Sigmoid colon (tissue), 6 donors: ENCODE measurements at regions not wholly inside any gene's neighbourhood (a gene's known extent, or its start where the extent isn't known, plus 50 kb on each side); places are given as distances from the start of the nearest gene placed in this dataset.

Source experiments
- DNase-seq: peaks from one replicate; pipeline ENCODE4 v3.0.0-alpha.2; 2019
- H3K27ac ChIP-seq, 4 donors: fragments of 200-600 bp; sonication (generic); one replicate each; pipeline ENCODE4 v1.5.1; 2016 to 2019; ENCODE audit warnings: mild to moderate bottlenecking in 1 of 4
- H3K27me3 ChIP-seq, 3 donors: fragments of 200-600 bp; sonication (generic); one replicate each; pipeline ENCODE4 v1.5.1; 2019; ENCODE audit warnings: mild to moderate bottlenecking in 1 of 3
- H3K36me3 ChIP-seq, 4 donors: fragments of 200-600 bp; sonication (generic); one replicate each; pipeline ENCODE4 v1.5.1; 2016 to 2019
- H3K4me1 ChIP-seq, 4 donors: fragments of 200-600 bp; sonication (generic); one replicate each; pipeline ENCODE4 v1.5.1; 2017 to 2019
- H3K4me3 ChIP-seq, 4 donors: fragments of 200-600 bp; sonication (generic); one replicate each; pipeline ENCODE4 v1.5.1; 2017 to 2019; ENCODE audit warnings: mild to moderate bottlenecking in 2 of 4, moderate library complexity in 1 of 4
- H3K9me3 ChIP-seq, 4 donors: fragments of 200-600 bp in 3 of 4; sonication (generic) in 3 of 4; one replicate each; pipeline versions ENCODE4 v1.5.1 to v1.6.1; 2013 to 2019
- EP300 ChIP-seq, 4 donors: sonication (generic); formaldehyde crosslinking; IDR thresholded peaks; one replicate each; pipeline ENCODE4 v1.6.1; 2017; ENCODE audit warnings: antibody characterized with exemption in 4 of 4
- POLR2A ChIP-seq, 2 donors: fragments of 450-650 bp; IDR thresholded peaks; one replicate each; pipeline ENCODE4 v1.6.1; 2016; ENCODE audit warnings: antibody characterized with exemption in 2 of 2, mild to moderate bottlenecking in 2 of 2, moderate library complexity in 2 of 2
- POLR2AphosphoS5 ChIP-seq, 4 donors: sonication (generic); formaldehyde crosslinking; IDR thresholded peaks; one replicate each; pipeline ENCODE4 v1.6.1; 2017; ENCODE audit warnings: antibody characterized with exemption in 4 of 4
- WGBS, 2 donors: extraction: QIAGEN DNeasy Blood & Tissue Kit; methylation state at CpG; one replicate each; pipeline ENCODE4 v1.1.7; 2013; 5-methylcytosine and 5-hydroxymethylcytosine counted together
- intact Hi-C: fragments of 100-400 bp; cut with DNase I; formaldehyde crosslinking; loops from one replicate; pipeline ENCODE4 v1.15.1; 2023
- TF ChIP-seq, protein P1 (sequence below), 4 experiments: fragments of 450-650 bp in 3 of 4; fragments of 200-600 bp in 1 of 4; IDR thresholded peaks; one replicate each; pipeline ENCODE4 v1.5.1; 2016 to 2019; ENCODE audit warnings: antibody characterized with exemption in 4 of 4, mild to moderate bottlenecking in 3 of 4, moderate library complexity in 2 of 4
- donor health status: healthy with polysubstance abuse.
- donor health status: healthy.

DNA sequence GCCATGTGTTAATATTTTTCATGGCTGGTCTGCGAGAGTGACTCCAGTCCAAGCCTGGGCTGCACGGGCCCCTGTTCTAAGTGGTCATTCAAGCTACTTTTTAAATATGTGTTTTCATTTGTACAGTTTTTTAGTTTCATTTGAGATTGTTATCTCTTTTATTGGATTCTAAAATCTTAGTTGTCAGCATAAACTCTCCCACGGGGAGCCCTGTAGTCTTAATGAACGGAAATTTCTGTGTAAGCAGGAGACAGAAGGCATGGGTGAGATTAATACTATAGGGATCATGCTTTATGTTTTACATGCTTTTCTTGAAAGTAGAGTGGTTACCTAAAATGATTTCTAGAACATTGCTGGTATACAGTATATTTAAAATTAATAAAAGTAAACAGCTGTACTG is 373.1 kb upstream of the SLCO3A1 start:
- Histone ChIP-seq H3K9me3 (no peaks in the 10 kb centered on the region), H3K36me3 (no peaks in the 10 kb centered on the region), H3K27ac (no peak overlapping the region), H3K4me3 (no peak overlapping the region), H3K27me3 (no peaks in the 10 kb centered on the region), H3K4me1 (no peaks in the 10 kb centered on the region)
- intact Hi-C loops: no loop called here
- DNase-seq: no peak
- 82 to 84% methylated on average over 4 of the region's 4 CpGs for WGBS, 2 donors
- TF ChIP-seq POLR2A (IDR thresholded peaks at IDR 0.05): no peak
- TF ChIP-seq, protein P1, sequence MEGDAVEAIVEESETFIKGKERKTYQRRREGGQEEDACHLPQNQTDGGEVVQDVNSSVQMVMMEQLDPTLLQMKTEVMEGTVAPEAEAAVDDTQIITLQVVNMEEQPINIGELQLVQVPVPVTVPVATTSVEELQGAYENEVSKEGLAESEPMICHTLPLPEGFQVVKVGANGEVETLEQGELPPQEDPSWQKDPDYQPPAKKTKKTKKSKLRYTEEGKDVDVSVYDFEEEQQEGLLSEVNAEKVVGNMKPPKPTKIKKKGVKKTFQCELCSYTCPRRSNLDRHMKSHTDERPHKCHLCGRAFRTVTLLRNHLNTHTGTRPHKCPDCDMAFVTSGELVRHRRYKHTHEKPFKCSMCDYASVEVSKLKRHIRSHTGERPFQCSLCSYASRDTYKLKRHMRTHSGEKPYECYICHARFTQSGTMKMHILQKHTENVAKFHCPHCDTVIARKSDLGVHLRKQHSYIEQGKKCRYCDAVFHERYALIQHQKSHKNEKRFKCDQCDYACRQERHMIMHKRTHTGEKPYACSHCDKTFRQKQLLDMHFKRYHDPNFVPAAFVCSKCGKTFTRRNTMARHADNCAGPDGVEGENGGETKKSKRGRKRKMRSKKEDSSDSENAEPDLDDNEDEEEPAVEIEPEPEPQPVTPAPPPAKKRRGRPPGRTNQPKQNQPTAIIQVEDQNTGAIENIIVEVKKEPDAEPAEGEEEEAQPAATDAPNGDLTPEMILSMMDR (IDR thresholded peaks at IDR 0.05): no peak
- TF ChIP-seq POLR2AphosphoS5 (IDR thresholded peaks at IDR 0.05): no peak
- TF ChIP-seq EP300 (IDR thresholded peaks at IDR 0.05): no peak

DNA sequence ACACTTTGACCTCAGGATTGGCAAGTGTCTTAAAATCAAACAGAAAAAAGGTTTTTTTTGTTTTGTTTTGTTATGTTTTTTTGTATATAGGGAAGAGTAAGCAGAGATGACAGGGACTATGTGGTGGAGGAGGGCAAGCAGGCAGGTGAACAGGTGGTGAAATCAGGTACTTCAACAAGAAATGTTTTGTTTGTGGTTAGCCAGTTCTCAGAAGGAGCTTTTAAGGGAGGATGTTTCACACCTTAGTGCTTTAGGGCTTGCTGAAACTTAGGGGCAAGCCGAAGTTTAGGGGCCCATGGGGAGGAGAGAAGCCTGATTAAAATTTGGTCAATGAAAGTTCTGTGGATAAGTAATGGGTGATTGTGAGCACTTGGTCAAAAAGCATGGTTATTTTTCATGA is 370.7 kb upstream of the SLCO3A1 start:
- TF ChIP-seq POLR2AphosphoS5 (IDR thresholded peaks at IDR 0.05) (no peak), POLR2A (IDR thresholded peaks at IDR 0.05) (no peak), EP300 (IDR thresholded peaks at IDR 0.05) (no peak)
- TF ChIP-seq, protein P1 (IDR thresholded peaks at IDR 0.05): no peak
- Histone ChIP-seq H3K27ac (no peak overlapping the region), H3K9me3 (no peaks in the 10 kb centered on the region), H3K27me3 (no peaks in the 10 kb centered on the region), H3K4me1 (no peaks in the 10 kb centered on the region), H3K36me3 (no peaks in the 10 kb centered on the region), H3K4me3 (no peak overlapping the region)
- 56 to 75% methylated on average over 1 of the region's 1 CpG for WGBS, 2 donors
- DNase-seq: no peak
- intact Hi-C loops: no loop called here

DNA sequence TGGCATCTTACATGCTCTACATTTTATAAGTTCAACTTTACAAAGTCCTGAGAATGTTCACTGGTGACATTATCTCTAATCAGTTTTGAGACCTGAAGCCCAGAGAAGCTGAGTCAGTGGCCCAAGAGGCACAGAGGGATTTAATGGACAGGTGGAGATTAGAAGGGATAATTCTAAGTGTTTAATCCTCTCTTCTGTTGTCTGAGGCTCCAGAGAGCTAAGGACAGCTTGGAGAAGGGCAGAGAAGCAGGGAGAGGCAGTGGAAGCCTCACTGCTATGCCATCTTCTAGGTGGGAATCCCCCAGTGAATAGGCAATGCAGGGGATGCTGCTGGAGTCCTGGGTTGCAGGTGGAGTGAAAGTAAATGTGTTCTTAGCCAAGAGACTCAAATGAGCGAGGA is 369.4 kb upstream of the SLCO3A1 start:
- Histone ChIP-seq H3K27ac (no peak overlapping the region), H3K4me3 (no peak overlapping the region), H3K4me1 (no peaks in the 10 kb centered on the region), H3K36me3 (no peaks in the 10 kb centered on the region), H3K9me3 (no peaks in the 10 kb centered on the region), H3K27me3 (no peaks in the 10 kb centered on the region)
- no peak for DNase-seq
- intact Hi-C loops: no loop called here
- WGBS, 2 donors: 91 to 94% methylated on average over 1 of the region's 1 CpG
- TF ChIP-seq EP300 (IDR thresholded peaks at IDR 0.05) (no peak), POLR2AphosphoS5 (IDR thresholded peaks at IDR 0.05) (no peak), POLR2A (IDR thresholded peaks at IDR 0.05) (no peak)
- TF ChIP-seq, protein P1 (IDR thresholded peaks at IDR 0.05): no peak

DNA sequence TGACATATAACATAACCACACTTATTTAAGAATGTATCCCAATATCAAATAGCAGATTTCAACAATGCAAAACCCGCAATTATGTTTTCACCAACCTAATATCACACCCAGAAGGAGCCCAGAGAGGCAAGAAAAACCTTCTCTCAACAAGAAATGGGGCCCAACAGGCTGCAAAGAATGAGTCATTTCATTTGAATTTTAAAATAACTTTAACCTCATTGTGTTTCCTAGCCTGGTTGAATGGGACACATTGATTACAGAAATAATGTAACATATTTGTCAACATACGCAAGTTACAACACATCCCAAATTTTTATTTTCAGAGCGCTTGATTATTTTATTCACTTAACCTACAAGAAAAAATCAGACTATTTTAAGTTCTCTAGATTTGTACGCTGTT is 365.1 kb upstream of the SLCO3A1 start:
- no peak for DNase-seq
- TF ChIP-seq POLR2A (IDR thresholded peaks at IDR 0.05) (no peak), EP300 (IDR thresholded peaks at IDR 0.05) (no peak), POLR2AphosphoS5 (IDR thresholded peaks at IDR 0.05) (no peak)
- TF ChIP-seq, protein P1 (IDR thresholded peaks at IDR 0.05): no peak
- intact Hi-C loops: no loop called here
- WGBS, 2 donors: 85 to 87% methylated on average over 4 of the region's 4 CpGs
- no peak overlapping the region for H3K27ac ChIP-seq
- H3K4me1 ChIP-seq: no peaks in the 10 kb centered on the region
- no peak overlapping the region for H3K4me3 ChIP-seq
- no peaks in the 10 kb centered on the region for H3K9me3 ChIP-seq
- no peaks in the 10 kb centered on the region for H3K27me3 ChIP-seq
- no peaks in the 10 kb centered on the region for H3K36me3 ChIP-seq

DNA sequence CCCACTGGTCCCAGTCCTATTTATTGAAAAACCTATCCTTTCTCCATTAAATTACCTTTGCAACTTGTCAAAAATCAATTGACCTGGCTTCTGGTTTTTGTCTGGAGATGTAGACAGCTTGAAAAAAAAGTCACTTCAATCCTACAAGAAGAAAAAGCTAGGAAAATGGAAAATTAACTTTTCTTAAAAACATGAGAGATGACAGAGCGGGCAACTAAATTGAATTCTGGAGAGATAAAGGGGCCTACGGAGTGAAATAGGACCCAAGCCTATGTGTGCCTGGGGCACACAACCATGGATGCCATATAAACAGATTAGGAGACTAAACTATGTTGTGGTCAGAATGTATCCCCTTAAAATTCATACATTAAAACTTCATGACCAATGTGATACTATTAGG is 363.3 kb upstream of the SLCO3A1 start:
- intact Hi-C loops: no loop called here
- H3K27ac ChIP-seq: no peak overlapping the region
- H3K27me3 ChIP-seq: no peaks in the 10 kb centered on the region
- H3K36me3 ChIP-seq: no peaks in the 10 kb centered on the region
- DNase-seq: no peak
- no peaks in the 10 kb centered on the region for H3K4me1 ChIP-seq
- TF ChIP-seq POLR2AphosphoS5 (IDR thresholded peaks at IDR 0.05): no peak
- TF ChIP-seq, protein P1 (IDR thresholded peaks at IDR 0.05): no peak
- TF ChIP-seq EP300 (IDR thresholded peaks at IDR 0.05): no peak
- no peak for TF ChIP-seq POLR2A (IDR thresholded peaks at IDR 0.05)
- no peaks in the 10 kb centered on the region for H3K9me3 ChIP-seq
- 93 to 96% methylated on average over 2 of the region's 2 CpGs for WGBS, 2 donors
- H3K4me3 ChIP-seq: no peak overlapping the region
